HepG2 (cell line): ENCODE measurements at regions not wholly inside any gene's neighbourhood (a gene's known extent, or its start where the extent isn't known, plus 50 kb on each side); places are given as distances from the start of the nearest gene placed in this dataset.

Experiments used
- EP300 ChIP-seq, 3 experiments: sonication (generic) in 1 of 3; formaldehyde crosslinking in 1 of 3; IDR thresholded peaks; 2 replicates each; pipeline versions ENCODE4 v1.5.1 to v1.6.1; 2011 to 2020; ENCODE audit warnings: low read depth in 2 of 3, low read length in 2 of 3, borderline replicate concordance in 1 of 3, improper control_type of control experiment in 1 of 3, mild to moderate bottlenecking in 1 of 3, missing genetic modification reagents in 1 of 3, moderate library complexity in 1 of 3
- PTBP1 ChIP-seq: fragments of 200-400 bp; formaldehyde crosslinking; IDR thresholded peaks from 2 replicates; pipeline ENCODE4 v1.6.1; 2018; ENCODE audit warnings: low read length, low read depth; ENCODE audit not compliant: poor library complexity, severe bottlenecking
- SMC3 ChIP-seq: IDR thresholded peaks from 2 replicates; pipeline ENCODE4 v1.6.1; 2011; ENCODE audit warnings: low read length, improper control_type of control experiment
- ZBTB8A ChIP-seq: sonication (generic); formaldehyde crosslinking; IDR thresholded peaks from 2 replicates; pipeline ENCODE4 v1.4.0; 2020; ENCODE audit warnings: mild to moderate bottlenecking, low read depth, missing genetic modification reagents, borderline replicate concordance
- ZNF430 ChIP-seq: sonication (generic); formaldehyde crosslinking; IDR thresholded peaks from 2 replicates; pipeline ENCODE4 v1.9.0; 2021; ENCODE audit warnings: mild to moderate bottlenecking, missing genetic modification reagents
- ZNF652 ChIP-seq: IDR thresholded peaks from 2 replicates; pipeline ENCODE4 v1.6.1; 2016; ENCODE audit warnings: low read depth, borderline replicate concordance
- TF ChIP-seq, protein P1 (sequence below): sonication (generic); formaldehyde crosslinking; IDR thresholded peaks from 2 replicates; pipeline ENCODE4 v1.8.1; 2022; ENCODE audit warnings: mild to moderate bottlenecking, missing genetic modification reagents

DNA sequence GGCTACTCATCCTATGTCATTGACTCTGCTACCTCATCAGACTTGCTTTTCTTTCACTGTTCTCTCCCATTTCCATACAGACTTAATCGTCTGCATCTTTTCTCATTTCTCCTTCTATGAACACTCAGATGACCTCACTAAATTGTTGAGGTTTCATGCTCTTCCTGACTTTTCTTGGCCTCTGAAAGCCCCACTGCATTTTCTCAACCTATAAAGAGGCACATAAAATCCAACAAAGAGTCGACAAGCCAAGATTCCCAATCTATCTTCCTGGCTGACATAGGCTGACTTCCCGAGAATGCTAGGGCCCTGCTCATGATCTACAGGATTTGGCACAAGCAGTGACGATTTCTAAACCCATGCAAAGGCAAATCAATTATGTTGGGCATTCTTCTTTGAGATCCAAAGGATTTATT is 280.8 kb upstream of the DPYD start:
- TF ChIP-seq SMC3 (no peak), ZBTB8A (CRISPR knock-in tag) (no peak), EP300 (IDR thresholded peaks at IDR 0.05; ENCODE audit: low read depth in 2 of 2, low read length in 2 of 2) (no peak), EP300 (CRISPR knock-in tag; IDR thresholded peaks at IDR 0.05; ENCODE audit: borderline replicate concordance) (no peak), ZNF430 (CRISPR knock-in tag) (no peak), ZNF652 (no peak), PTBP1 (no peak)
- TF ChIP-seq, protein P1, sequence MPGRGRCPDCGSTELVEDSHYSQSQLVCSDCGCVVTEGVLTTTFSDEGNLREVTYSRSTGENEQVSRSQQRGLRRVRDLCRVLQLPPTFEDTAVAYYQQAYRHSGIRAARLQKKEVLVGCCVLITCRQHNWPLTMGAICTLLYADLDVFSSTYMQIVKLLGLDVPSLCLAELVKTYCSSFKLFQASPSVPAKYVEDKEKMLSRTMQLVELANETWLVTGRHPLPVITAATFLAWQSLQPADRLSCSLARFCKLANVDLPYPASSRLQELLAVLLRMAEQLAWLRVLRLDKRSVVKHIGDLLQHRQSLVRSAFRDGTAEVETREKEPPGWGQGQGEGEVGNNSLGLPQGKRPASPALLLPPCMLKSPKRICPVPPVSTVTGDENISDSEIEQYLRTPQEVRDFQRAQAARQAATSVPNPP (CRISPR knock-in tag) = no peak
